Spleen (tissue), 11 donors: ENCODE measurements at regions not wholly inside any gene's neighbourhood (a gene's known extent, or its start where the extent isn't known, plus 50 kb on each side); places are given as distances from the start of the nearest gene placed in this dataset.

Source experiments
- DNase-seq: peaks from one replicate; pipeline ENCODE4 v3.0.0-alpha.2; 2020
- H3K27ac ChIP-seq, 8 donors: fragments of 200-600 bp; sonication (generic) in 7 of 8; 1 replicate in 4 of 8; 2 replicates in 4 of 8; pipeline versions ENCODE4 v1.5.0 to v1.8.0; 2016 to 2021; ENCODE audit warnings: inconsistent platforms in 4 of 8, mild to moderate bottlenecking in 4 of 8, moderate library complexity in 1 of 8
- H3K27me3 ChIP-seq, 7 donors: fragments of 200-600 bp; sonication (generic) in 6 of 7; replicated peaks in 1 of 7; 1 replicate in 4 of 7; 2 replicates in 3 of 7; pipeline versions ENCODE4 v1.5.0 to v1.8.0; 2016 to 2021; ENCODE audit warnings: inconsistent platforms in 3 of 7, mild to moderate bottlenecking in 1 of 7
- H3K36me3 ChIP-seq, 6 donors: fragments of 200-600 bp; sonication (generic) in 5 of 6; 1 replicate in 4 of 6; 2 replicates in 2 of 6; pipeline versions ENCODE4 v1.5.0 to v1.8.0; 2016 to 2021; ENCODE audit warnings: inconsistent platforms in 2 of 6
- H3K4me1 ChIP-seq, 6 donors: fragments of 200-600 bp; sonication (generic) in 5 of 6; 1 replicate in 3 of 6; 2 replicates in 3 of 6; pipeline versions ENCODE4 v1.5.0 to v1.8.0; 2016 to 2021; ENCODE audit warnings: inconsistent platforms in 3 of 6
- H3K4me3 ChIP-seq, 8 donors: fragments of 200-600 bp; sonication (generic) in 7 of 8; 1 replicate in 4 of 8; 2 replicates in 4 of 8; pipeline versions ENCODE4 v1.5.0 to v1.8.0; 2016 to 2021; ENCODE audit warnings: inconsistent platforms in 4 of 8, mild to moderate bottlenecking in 4 of 8, moderate library complexity in 2 of 8
- H3K9me3 ChIP-seq, 8 donors: fragments of 200-600 bp; sonication (generic) in 7 of 8; 1 replicate in 4 of 8; 2 replicates in 4 of 8; pipeline versions ENCODE4 v1.5.0 to v1.8.0; 2016 to 2021; ENCODE audit warnings: inconsistent platforms in 4 of 8
- POLR2A ChIP-seq, 3 donors: fragments of 450-650 bp; IDR thresholded peaks; one replicate each; pipeline ENCODE4 v1.5.1; 2017; ENCODE audit warnings: antibody characterized with exemption in 3 of 3, mild to moderate bottlenecking in 1 of 3
- POLR2AphosphoS5 ChIP-seq, 3 donors: sonication (generic); formaldehyde crosslinking; IDR thresholded peaks; one replicate each; pipeline ENCODE4 v1.5.1; 2017; ENCODE audit warnings: antibody characterized with exemption in 3 of 3
- WGBS, 5 donors: extraction: QIAGEN DNeasy Blood & Tissue Kit in 3 of 5; methylation state at CpG; one replicate each; pipeline versions ENCODE4 v1.1.5 to v1.1.7; 2013 to 2018; 5-methylcytosine and 5-hydroxymethylcytosine counted together
- intact Hi-C: fragments of 100-400 bp; cut with DNase I; formaldehyde crosslinking; loops from one replicate; pipeline ENCODE4 v1.15.0; 2023; ENCODE audit warnings: low total_unique reads
- TF ChIP-seq, protein P1 (sequence below), 11 experiments: fragments of 200-600 bp in 7 of 11; fragments of 450-650 bp in 4 of 11; sonication (generic) in 4 of 11; IDR thresholded peaks in 8 of 11; conservative IDR thresholded peaks in 3 of 11; 1 replicate in 7 of 11; 2 replicates in 4 of 11; pipeline versions ENCODE4 v1.4.0 to v1.8.0; 2016 to 2021; ENCODE audit warnings: antibody characterized with exemption in 11 of 11, inconsistent platforms in 4 of 11, mild to moderate bottlenecking in 1 of 11
- donor health status: healthy with polysubstance abuse.
- donor health status: DM: no; HTN: no; CAD: no; lungs with moderate emphysema.
- donor health status: DM: no; HTN: no; CAD: no.
- donor health status: Bipolar disorder and iron deficiency.
- donor health status: healthy.
- donor health status: DM: no; HTN: no; CAD: no.
- donor health status: DM: yes; HTN: yes; CAD: no.

DNA sequence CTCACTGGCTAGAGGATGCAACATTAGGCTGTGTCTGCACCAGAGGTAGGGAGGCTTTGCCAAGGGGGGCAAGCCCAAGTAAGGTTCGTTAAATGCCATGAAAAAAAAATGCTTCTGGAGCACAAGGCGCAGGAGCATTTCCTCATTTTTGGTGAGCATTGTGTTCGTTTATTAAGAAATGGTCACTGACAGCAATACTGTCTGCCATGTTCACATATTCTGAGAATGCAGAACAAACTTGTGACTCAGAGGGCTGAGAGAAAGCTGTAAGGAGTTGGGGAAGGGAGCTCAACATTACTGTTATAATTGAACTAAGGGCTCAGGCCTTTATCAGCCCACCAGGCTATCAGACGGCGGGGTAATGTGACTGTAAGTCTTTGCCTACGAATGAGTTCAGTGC lies 465.4 kb upstream of the BTBD3 start:
- DNase-seq: no peak
- Histone ChIP-seq H3K36me3 (no peaks in the 10 kb centered on the region), H3K9me3 (no peaks in the 10 kb centered on the region), H3K4me1 (peaks cover 0 to 6% (median 1%) of the 10 kb centered on the region in 6 donors), H3K4me3 (no peak overlapping the region), H3K27ac (peak overlapping the region in 3 of 8 donors; percentile 16 to 55 (median 42)), H3K27me3 (no peaks in the 10 kb centered on the region)
- 63 to 79% (median 74%) methylated on average over 6 of the region's 6 CpGs for WGBS, 5 donors
- intact Hi-C loops: no loop called here
- no peak for TF ChIP-seq POLR2A (IDR thresholded peaks at IDR 0.05)
- TF ChIP-seq POLR2AphosphoS5 (IDR thresholded peaks at IDR 0.05): no peak

DNA sequence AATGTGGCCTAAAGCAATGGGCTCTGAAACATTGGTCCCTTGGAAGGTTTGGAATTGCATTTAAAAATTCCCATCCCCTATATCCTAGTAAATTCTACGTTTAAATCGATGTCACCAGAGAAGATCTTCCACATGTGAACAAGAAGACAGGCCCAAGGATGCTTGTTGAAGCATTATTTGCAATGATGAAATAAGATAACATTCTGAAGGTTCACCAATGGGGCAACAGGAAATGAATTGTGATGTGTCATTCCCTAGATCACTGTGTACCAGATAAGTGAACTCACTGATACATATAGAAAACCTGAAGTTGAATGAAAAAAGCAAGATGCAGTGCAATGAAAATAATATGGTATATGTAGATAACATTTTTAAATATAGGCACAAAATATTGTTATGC lies 464.3 kb upstream of the BTBD3 start:
- Histone ChIP-seq H3K9me3 (no peaks in the 10 kb centered on the region), H3K4me3 (no peak overlapping the region), H3K4me1 (peaks cover 0 to 6% (median 1%) of the 10 kb centered on the region in 6 donors), H3K27ac (peak overlapping the region in 1 of 8 donors; percentile 55), H3K36me3 (no peaks in the 10 kb centered on the region), H3K27me3 (no peaks in the 10 kb centered on the region)
- no peak for TF ChIP-seq POLR2A (IDR thresholded peaks at IDR 0.05)
- TF ChIP-seq, protein P1, sequence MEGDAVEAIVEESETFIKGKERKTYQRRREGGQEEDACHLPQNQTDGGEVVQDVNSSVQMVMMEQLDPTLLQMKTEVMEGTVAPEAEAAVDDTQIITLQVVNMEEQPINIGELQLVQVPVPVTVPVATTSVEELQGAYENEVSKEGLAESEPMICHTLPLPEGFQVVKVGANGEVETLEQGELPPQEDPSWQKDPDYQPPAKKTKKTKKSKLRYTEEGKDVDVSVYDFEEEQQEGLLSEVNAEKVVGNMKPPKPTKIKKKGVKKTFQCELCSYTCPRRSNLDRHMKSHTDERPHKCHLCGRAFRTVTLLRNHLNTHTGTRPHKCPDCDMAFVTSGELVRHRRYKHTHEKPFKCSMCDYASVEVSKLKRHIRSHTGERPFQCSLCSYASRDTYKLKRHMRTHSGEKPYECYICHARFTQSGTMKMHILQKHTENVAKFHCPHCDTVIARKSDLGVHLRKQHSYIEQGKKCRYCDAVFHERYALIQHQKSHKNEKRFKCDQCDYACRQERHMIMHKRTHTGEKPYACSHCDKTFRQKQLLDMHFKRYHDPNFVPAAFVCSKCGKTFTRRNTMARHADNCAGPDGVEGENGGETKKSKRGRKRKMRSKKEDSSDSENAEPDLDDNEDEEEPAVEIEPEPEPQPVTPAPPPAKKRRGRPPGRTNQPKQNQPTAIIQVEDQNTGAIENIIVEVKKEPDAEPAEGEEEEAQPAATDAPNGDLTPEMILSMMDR (IDR thresholded peaks at IDR 0.05 in 8 of 11, conservative IDR thresholded peaks at IDR 0.05 in 3 of 11): no peak
- TF ChIP-seq POLR2AphosphoS5 (IDR thresholded peaks at IDR 0.05): no peak
- DNase-seq: no peak
- WGBS, 5 donors: 62 to 83% (median 75%) methylated on average over 2 of the region's 2 CpGs
- intact Hi-C loops: no loop called here

DNA sequence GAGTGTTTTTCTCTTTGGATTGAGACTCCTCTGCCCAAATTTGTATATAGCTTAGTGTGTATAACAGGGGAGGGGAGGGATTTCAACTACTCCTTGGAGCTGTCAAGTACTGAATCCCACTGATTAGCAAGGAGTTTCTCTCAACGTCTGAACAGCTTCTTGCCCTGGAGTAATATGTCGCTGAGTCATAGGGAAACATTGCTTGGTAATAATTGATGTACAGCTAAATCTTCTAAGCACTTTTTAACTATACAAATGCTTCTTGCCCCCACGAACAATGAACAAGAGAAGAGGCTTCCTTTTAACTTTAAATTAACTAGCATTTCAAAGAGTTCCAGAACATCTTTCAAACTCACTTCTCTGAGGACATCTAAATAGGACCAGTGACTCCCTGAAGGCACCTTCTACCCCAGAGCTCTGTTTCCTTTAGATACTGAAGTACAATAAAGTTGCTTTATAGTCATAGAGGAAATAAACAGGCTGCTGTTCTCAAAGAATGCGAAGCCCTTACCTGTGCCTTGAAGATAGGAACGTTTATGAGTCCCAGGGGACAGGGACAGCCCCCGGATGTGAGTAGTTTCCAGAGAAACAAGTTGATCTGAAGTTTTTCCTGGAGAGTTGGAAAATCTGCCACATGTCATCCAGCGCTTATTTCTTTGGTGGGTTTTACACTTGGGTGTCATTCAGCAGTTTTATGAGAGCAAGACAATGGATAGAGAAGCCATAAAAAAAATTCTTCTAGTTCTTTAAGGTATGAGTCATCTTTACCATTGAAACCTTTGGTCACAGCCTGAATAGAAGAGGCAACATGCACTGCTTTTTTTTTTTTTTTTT lies 462.5 kb upstream of the BTBD3 start:
- Histone ChIP-seq H3K36me3 (no peaks in the 10 kb centered on the region), H3K27ac (no peak overlapping the region), H3K27me3 (no peaks in the 10 kb centered on the region), H3K4me3 (no peak overlapping the region), H3K4me1 (peaks cover 0 to 6% (median 1%) of the 10 kb centered on the region in 6 donors), H3K9me3 (no peaks in the 10 kb centered on the region)
- DNase-seq: no peak
- intact Hi-C loops: no loop called here
- WGBS, 5 donors: 49 to 59% (median 52%) methylated on average over 7 of the region's 7 CpGs
- TF ChIP-seq, protein P1 (IDR thresholded peaks at IDR 0.05 in 8 of 11, conservative IDR thresholded peaks at IDR 0.05 in 3 of 11): no peak
- TF ChIP-seq POLR2AphosphoS5 (IDR thresholded peaks at IDR 0.05): no peak
- no peak for TF ChIP-seq POLR2A (IDR thresholded peaks at IDR 0.05)

DNA sequence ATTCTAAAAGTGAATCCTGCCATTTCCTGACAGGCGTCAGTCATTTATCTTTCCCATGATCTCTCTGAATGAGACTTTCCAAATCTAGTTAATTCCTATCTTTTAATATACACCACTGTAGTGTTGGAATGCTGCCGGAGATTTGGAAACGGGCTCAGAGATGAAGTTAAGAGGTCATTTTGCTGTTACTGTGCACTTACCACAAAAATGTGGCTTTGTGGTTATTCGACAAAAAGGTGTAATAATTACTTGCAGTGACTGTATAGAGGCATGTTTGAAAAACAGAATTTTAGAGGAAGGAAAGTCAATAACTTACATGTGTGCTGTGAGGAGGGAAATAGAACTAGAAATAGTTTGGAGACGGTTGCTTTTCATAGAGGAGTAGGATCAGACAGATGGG lies 460.2 kb upstream of the BTBD3 start:
- H3K4me3 ChIP-seq: no peak overlapping the region
- no peak overlapping the region for H3K27ac ChIP-seq
- H3K9me3 ChIP-seq: no peaks in the 10 kb centered on the region
- H3K4me1 ChIP-seq: peaks cover 0 to 6% (median 1%) of the 10 kb centered on the region in 6 donors
- WGBS, 5 donors: 15 to 47% (median 30%) methylated on average over 5 of the region's 5 CpGs
- H3K36me3 ChIP-seq: no peaks in the 10 kb centered on the region
- TF ChIP-seq POLR2A (IDR thresholded peaks at IDR 0.05) (no peak), POLR2AphosphoS5 (IDR thresholded peaks at IDR 0.05) (no peak)
- TF ChIP-seq, protein P1 (IDR thresholded peaks at IDR 0.05 in 8 of 11, conservative IDR thresholded peaks at IDR 0.05 in 3 of 11): no peak
- no peaks in the 10 kb centered on the region for H3K27me3 ChIP-seq
- intact Hi-C loops: no loop called here
- no peak for DNase-seq
